Activated CD4-positive, alpha-beta T cell treated with anti-CD3 and anti-CD28 coated beads for 36 hours (primary cell): ENCODE measurements at regions not wholly inside any gene's neighbourhood (a gene's known extent, or its start where the extent isn't known, plus 50 kb on each side); places are given as distances from the start of the nearest gene placed in this dataset. TPM values are rescaled to one million over a fixed set of nuclear protein-coding genes. Genes with fewer than 3 reads are reported as not detected.

Source experiments
- ATAC-seq: fragments of 200-7000 bp; cut with Tn5 transposase; one replicate; pipeline ENCODE4 v1.10.0; 2021; ENCODE audit warnings: mild to moderate bottlenecking, moderate library complexity
- CTCF ChIA-PET: fragments of 350-600 bp; sonication (Branson Sonifier 250); formaldehyde crosslinking; loops from one replicate; lab custom pipeline; 2021; ENCODE audit warnings: antibody characterized with exemption; lab: Charles Lee
- POLR2A ChIA-PET: fragments of 350-600 bp; sonication (Branson Sonifier 250); formaldehyde crosslinking; loops from one replicate; lab custom pipeline; 2021; ENCODE audit warnings: antibody characterized with exemption, inconsistent platforms; lab: Charles Lee
- DNase-seq: peaks from one replicate; pipeline ENCODE4 v3.0.0-alpha.2; 2020
- H3K27ac Mint-ChIP-seq: one replicate; pipeline ENCODE4 v1.8.0; 2021; ENCODE audit warnings: mixed read lengths
- H3K27me3 Mint-ChIP-seq: one replicate; pipeline ENCODE4 v1.8.0; 2021; ENCODE audit warnings: mixed read lengths
- H3K36me3 Mint-ChIP-seq: one replicate; pipeline ENCODE4 v1.8.0; 2021; ENCODE audit warnings: low read depth, mixed read lengths
- H3K4me1 Mint-ChIP-seq: one replicate; pipeline ENCODE4 v1.8.0; 2021; ENCODE audit warnings: mixed read lengths
- H3K4me3 Mint-ChIP-seq: one replicate; pipeline ENCODE4 v1.8.0; 2021; ENCODE audit warnings: mild to moderate bottlenecking, moderate library complexity, mixed read lengths
- H3K9me3 Mint-ChIP-seq: one replicate; pipeline ENCODE4 v1.8.0; 2021; ENCODE audit warnings: low read depth, mixed read lengths
- intact Hi-C, 2 experiments: fragments of 100-400 bp; cut with DNase I in 1 of 2; cut with micrococcal nuclease in 1 of 2; formaldehyde crosslinking; loops; one replicate each; pipeline versions ENCODE4 v1.14.2 to v1.15.1; 2022 to 2024; cut with DNase I, micrococcal nuclease
- microRNA-seq: library from miRNA; unstranded; fragments of <30 nt; microRNA quantifications from one replicate; pipeline ENCODE4 v1.2.0, GENCODE V29; 2021; ENCODE audit warnings: borderline replicate concordance

DNA sequence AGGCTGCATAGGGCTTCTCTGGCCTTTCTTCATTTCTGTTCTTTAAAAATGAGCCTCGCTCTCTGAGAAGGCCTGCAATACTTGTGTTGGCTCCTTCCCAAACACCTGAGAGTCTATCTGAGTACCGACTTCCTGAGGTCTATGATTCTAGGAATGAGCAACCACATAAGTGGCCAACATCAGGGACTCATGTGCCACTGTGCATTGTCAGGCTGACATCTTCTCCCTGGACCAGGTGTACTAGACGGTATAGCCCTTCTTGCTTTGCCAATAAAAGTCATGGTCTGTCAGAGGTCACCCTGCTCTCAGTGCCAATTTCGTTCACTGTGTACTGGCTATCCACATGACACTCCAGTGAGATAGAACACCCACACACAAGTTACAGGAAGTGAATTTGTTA lies 67.4 kb upstream of the EPHA5 start:
- CTCF ChIA-PET = no interaction called here
- Mint-ChIP-seq H3K4me1 (no peaks in the 10 kb centered on the region), H3K27ac (no peak overlapping the region), H3K4me3 (no peak overlapping the region), H3K9me3 (peaks cover 5% of the 10 kb centered on the region), H3K27me3 (no peaks in the 10 kb centered on the region), H3K36me3 (no peaks in the 10 kb centered on the region)
- POLR2A ChIA-PET = no interaction called here
- DNase-seq = no peak
- no peak for ATAC-seq
- intact Hi-C loops = no loop called here

GRCh38 chr4:65724973-65725372 lies 54.7 kb upstream of the EPHA5 start:
- H3K4me1 Mint-ChIP-seq = no peaks in the 10 kb centered on the region
- H3K27me3 Mint-ChIP-seq = no peaks in the 10 kb centered on the region
- ATAC-seq (no peak), DNase-seq (no peak)
- CTCF ChIA-PET = no interaction called here
- H3K27ac Mint-ChIP-seq = no peak overlapping the region
- POLR2A ChIA-PET = no interaction called here
- H3K36me3 Mint-ChIP-seq = no peaks in the 10 kb centered on the region
- peaks cover 15% of the 10 kb centered on the region for H3K9me3 Mint-ChIP-seq
- intact Hi-C loops = no loop called here
- no peak overlapping the region for H3K4me3 Mint-ChIP-seq

Small RNA genes in the stretch of these regions (microRNA-seq; reads per million reads assigned to microRNA genes)
- gene MIR1269A = not detected
